Neural progenitor cell (in vitro differentiated cells): ENCODE measurements at regions not wholly inside any gene's neighbourhood (a gene's known extent, or its start where the extent isn't known, plus 50 kb on each side); places are given as distances from the start of the nearest gene placed in this dataset.

Experiments used
- CTCF ChIP-seq: fragments of 200-600 bp; sonication (generic); IDR thresholded peaks from 2 replicates; pipeline ENCODE4 v1.5.1; 2017; ENCODE audit warnings: antibody characterized with exemption, mild to moderate bottlenecking
- EZH2 ChIP-seq: fragments of 200-600 bp; sonication (generic); IDR thresholded peaks from 2 replicates; pipeline ENCODE4 v1.6.1; 2017; ENCODE audit warnings: antibody characterized with exemption, mild to moderate bottlenecking, moderate library complexity

- TF ChIP-seq CTCF (no peak), EZH2 (no peak)
Measured at GRCh38 chr4:138756519-138756918, 259.1 kb upstream of the NOCT start.
